NOMO-1 (cell line): ENCODE measurements at regions not wholly inside any gene's neighbourhood (a gene's known extent, or its start where the extent isn't known, plus 50 kb on each side); places are given as distances from the start of the nearest gene placed in this dataset.
A peak's percentile ranks its signal among the peaks of the same experiment; 100 is the strongest.

Experiments
- DNase-seq, 2 experiments: peaks; one replicate each; lab custom pipeline; 2025; ENCODE audit not compliant: unreplicated experiment in 2 of 2; lab: John Stamatoyannopoulos, UW

DNA sequence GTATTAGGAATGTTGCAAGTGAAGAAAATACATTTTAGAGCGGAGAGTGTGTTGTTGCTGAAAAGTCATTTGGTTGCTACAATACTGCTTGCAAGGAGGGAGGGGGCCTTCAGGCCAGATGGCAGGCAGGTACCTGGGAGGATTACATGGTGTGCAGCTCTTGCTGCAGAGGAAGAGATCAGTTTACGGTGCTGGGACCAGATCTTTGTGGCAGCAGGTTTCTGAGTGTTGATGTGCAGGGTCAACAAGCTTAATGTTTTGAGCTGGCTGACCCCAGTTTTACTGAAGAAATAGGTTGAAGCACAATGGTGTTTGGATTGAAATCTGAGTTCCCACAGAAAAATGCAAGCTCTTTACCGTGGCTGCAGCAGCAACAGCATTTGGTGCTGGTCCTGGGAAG, 96.4 kb upstream of the DDIT4L start:
- no peak for DNase-seq

DNA sequence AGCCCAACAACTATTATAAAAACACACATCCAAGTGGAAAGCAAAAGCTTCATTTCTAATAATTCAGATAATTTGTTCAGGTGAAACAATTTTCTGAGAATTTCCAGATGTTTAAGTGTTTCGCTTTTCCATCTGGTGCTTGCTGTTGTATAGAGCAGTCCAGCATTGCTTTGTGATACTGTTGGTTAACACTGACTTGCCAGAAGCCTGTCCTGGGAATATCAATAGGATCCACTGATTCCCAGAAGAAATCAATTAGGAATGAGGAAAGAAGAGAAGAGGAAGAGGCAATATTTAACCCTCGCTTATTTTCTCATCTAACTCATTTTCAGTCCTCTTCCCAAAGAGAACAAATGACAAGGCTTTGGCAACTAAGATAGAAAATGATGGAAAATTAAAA, 94.9 kb upstream of the DDIT4L start:
- no peak for DNase-seq

DNA sequence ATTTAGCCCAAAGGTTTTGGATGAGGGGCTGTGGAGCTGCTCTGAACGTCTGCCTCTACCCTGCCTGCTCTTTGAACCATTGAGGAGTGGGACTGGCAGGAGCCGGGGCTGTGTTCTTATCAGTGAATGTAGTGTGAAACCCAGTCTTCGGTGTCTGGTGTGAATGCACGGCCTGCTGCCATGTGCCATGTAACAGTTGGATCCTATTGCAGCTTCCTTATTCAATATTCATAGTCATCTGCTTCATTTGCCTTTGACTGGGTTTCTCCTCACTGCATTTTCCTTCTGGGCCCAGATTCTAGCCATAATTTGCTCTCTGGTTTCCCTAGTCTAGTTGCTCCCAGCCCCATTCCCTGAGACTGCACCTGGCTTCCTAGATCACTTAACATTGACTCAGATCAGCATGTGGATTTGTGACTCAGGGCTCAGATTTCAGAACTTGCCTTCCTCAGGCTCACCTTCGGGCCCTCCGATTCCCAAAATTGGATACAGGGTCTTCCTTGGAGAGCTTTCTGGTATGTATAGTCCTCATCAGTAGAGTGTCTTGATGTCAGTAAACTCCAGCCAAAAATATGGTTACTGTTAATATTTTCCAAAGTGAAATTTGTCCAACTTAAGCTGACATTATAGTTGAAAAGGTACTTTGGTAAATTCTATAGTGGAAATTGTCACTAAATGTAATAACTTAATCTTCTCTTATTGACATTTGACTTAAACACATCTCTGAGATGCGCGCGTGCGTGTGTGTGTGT, 94.0 kb upstream of the DDIT4L start:
- DNase-seq, result no peak

DNA sequence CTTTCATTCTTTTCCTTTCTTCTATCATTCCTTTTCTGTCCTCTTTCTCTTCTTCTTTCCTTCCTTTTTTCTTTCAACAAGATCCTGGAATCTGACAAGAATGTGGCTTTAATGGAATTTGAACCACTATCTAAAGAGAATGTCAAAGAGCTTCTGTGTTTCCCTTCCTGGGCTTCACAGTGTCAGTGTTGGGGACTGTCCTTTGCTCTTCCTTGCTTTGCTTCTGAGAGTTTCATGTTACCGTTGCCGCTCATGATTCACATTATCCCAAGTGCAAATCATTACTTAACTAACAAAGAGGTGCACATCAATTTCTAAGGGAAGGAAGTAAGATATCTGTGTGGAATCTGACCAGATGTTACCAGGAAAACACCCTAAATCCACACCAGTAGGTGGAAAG, 90.5 kb upstream of the DDIT4L start:
- DNase-seq, result no peak

DNA sequence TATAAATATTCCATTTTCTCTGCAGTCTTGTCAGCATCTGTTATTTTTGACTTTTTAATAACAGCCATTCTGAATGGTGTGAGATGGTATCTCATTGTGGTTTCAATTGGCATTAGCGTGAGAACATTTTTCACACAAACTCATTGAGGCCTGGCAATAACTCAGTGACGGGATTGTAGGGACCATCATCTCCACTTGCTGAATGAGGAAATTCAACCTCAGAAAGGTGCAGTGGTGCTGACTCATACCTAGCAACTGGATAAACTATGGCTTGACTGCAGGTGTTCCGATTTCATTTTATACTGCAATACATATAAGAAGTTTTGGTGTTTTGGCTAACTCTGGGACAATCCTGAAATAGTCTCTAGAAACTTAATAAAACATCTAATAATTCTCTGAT, 88.3 kb upstream of the DDIT4L start:
- DNase-seq, result no peak

DNA sequence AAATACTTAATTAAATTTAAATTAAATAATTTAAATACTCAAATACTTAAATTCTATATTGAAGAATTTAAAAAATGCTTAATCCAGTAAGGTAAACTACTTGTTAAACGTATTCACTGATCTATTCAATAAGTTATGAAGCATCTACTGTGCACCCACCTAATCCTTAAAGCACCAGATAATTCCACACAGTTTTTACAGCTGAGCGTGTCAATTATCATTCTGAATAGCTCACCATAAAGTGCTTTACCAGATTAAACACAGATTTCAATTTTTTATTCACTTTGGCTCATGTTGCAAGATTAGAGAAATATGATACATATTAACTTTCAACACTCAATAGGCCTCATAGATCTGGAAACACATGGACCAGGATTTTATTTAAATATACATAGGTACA, 79.2 kb upstream of the DDIT4L start:
- DNase-seq, result no peak

DNA sequence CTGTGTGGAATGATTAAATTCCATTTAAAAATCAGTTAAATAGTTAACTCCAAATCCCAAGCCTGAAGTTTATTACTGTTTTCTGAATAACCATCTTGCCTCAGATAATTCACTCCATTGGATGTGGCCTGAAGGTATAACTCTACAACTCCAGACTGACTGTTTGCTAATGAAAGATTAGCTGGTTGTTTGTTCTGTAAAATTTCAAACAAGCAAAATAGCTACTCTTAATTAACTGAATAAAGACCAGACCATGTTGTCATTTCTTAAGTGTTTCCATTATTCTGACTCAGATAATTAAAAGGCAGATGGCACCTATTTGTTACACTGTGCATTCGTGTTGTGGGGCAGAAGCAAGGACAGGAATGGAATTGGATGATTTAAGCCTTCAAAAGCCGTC, 78.5 kb upstream of the DDIT4L start:
- no peak for DNase-seq

DNA sequence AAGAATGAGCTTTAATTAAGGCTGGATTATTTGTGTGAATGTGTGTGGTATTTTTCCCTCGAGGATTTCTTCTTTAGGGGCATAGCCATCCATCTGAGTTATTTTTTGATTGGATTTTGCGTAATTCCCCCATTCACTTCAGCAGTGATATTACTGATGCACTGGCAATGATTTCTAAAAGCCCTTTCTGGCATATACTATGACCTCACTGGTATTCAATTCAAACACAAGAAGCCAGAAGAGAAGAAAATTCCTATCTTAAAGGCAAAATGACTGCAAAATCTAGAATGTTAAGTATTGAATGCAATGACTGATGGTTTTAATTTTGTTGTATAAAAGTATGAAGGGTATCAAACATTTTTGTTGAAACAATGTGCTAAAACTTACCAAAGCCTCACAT, 71.1 kb upstream of the DDIT4L start:
- no peak for DNase-seq

DNA sequence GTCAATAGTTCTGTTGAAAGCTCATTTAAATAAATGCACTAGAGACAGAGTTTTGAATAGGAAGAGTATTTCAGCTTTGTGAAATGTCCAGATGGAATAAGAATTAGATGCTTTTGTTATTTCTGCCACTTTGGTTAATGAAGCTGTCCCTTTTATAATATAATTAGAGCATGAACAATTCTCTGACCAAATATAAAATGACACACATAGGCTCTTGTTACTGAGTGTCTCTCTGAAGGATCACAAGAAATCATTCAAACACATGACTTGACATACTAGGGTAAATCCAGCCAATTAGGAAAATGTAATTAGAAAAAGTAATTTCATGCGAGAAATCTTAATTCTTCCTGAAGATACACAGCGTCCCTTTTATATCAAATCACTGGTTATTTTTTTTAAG, 68.4 kb upstream of the DDIT4L start:
- DNase-seq, result no peak

DNA sequence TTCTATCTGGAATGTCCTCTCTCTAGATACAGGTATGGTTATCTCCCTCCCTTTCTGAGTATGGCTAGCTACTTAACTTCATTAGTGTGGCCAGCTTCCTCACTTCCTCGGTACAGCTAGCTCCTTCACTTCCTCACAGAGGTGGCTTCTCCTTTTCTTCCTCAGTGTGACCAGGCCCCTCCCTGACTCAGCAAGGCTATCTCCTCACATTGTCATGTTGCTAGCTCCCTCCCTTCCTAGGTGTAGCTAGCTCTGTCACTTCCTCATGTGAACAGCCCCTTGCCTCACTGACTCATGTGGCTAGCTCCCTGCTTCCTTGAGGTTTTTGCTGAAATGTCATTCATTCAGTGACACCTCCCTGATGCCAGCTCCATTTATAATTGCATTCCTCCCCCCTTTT, 67.3 kb upstream of the DDIT4L start:
- DNase-seq, result peak; percentile 76 to 93

DNA sequence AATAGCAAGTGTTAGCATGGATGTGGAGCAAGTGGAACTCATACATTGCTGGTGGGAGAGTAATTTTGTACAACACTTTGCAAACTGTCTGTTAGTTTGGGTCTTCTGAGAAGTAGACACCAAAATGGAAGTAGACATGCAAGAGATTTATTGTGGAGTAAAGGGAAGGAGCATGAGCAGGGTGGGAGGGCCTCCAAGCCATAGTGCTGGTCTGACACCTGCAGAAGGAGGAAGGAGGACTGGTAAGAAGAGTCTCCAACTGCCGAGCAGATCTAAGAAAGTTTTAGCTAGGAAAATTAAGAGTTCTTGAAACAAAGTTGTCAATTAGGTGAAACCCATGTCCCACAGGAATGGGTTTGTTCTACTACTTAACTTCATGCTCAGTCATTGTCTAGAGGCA, 64.0 kb upstream of the DDIT4L start:
- no peak for DNase-seq

DNA sequence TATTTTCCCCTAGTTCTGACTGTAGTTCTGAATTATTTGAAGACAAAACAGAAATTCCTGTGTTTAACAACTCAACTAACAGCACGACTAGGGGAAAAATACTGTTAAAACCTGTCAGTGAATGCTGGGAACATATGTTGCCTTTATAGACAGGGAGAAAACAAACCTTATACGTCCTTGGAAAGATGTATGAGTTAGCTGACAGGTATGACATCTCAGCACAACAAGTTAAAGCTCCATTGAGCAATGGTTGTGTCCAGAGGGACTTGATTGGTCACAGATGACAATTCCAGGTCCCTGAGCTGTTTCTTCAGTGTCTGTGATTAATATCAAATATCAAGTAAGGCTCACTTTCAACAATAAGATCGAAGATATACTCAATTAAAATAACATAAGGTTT, 58.2 kb upstream of the DDIT4L start:
- no peak for DNase-seq

DNA sequence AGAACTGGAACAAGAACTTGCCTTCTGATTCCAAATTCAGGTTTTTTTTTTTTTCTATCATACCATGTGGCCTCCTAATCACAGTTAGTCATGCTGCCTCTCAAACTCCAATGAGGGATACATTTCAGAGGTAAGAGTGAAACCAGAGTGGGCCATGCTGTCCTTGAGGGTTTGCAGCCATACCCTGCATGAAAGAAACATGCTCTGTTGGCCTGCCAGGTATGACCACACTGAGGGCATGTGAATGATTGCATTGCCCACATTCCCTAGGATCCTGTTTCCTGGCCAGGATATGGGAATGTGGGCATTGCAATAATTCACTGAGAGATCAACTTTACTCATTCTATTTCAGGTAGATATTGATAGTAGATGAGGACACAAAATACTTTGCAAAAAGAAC, 56.4 kb upstream of the DDIT4L start:
- DNase-seq, result no peak

DNA sequence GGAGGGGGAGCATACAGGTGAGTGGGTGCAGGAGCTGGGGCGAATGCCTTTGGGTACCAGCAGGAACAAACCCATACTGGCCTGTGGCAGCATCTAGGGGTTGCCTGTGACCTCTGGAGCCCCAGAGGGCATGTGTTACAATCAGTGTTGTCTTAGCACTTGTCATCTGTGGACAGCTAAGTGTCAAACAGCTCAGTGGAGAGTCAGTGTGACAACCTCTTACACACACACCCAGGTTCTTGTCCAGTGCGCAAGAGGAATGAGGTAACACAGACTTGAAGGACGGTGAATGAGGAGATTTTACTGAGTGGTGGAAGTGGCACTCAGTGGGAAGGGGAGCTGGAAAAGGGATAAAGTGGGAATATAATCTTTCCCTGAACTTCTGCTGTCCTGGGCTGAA, 54.1 kb upstream of the DDIT4L start:
- DNase-seq, result no peak
